SK-N-SH (cell line): ENCODE measurements at regions not wholly inside any gene's neighbourhood (a gene's known extent, or its start where the extent isn't known, plus 50 kb on each side); places are given as distances from the start of the nearest gene placed in this dataset.

Source experiments
- CTCF ChIA-PET: fragments of 300-600, 350-600 bp; formaldehyde crosslinking; extraction: SDS; loops from one replicate; lab custom pipeline; 2021; lab: Yijun Ruan, JAX
- POLR2A ChIA-PET: fragments of 350-600 bp; sonication (Branson Sonifier 250); formaldehyde crosslinking; extraction: SDS; loops from one replicate; lab custom pipeline; 2020; ENCODE audit warnings: antibody characterized with exemption, inconsistent platforms; lab: Yijun Ruan, JAX
- DNase-seq: peaks from one replicate; pipeline ENCODE4 v3.0.0; 2012
- H2AFZ ChIP-seq: fragments of 200-600 bp; sonication (generic); 2 replicates; pipeline ENCODE4 v1.8.1; 2016; ENCODE audit warnings: antibody characterized with exemption, mild to moderate bottlenecking, low read depth
- H3F3A ChIP-seq: fragments of 200-600 bp; sonication (generic); replicated peaks from 2 replicates; pipeline ENCODE3; 2016; ENCODE audit warnings: antibody characterized with exemption, mild to moderate bottlenecking; ENCODE audit not compliant: insufficient read depth
- H3K27ac ChIP-seq, 2 experiments: fragments of 200-500 bp in 1 of 2; fragments of 200-600 bp in 1 of 2; sonication (Bioruptor generic) in 1 of 2; sonication (generic), shearing (Covaris generic) in 1 of 2; 2 replicates each; pipeline versions ENCODE4 v1.5.1 to v1.6.1; 2014 to 2016; ENCODE audit warnings: low read depth in 2 of 2, inconsistent platforms in 1 of 2, low read length in 1 of 2, mild to moderate bottlenecking in 1 of 2, mixed read lengths in 1 of 2
- H3K27me3 ChIP-seq: fragments of 200-600 bp; sonication (generic), shearing (Covaris generic); 2 replicates; pipeline ENCODE4 v1.6.1; 2016; ENCODE audit warnings: mixed run types; ENCODE audit not compliant: insufficient read depth
- H3K36me3 ChIP-seq, 2 experiments: fragments of 200-500 bp in 1 of 2; fragments of 200-600 bp in 1 of 2; sonication (Bioruptor generic) in 1 of 2; sonication (generic) in 1 of 2; replicated peaks in 1 of 2; 2 replicates each; pipeline versions ENCODE3 to v1.5.1; 2014 to 2016; ENCODE audit warnings: low read length in 1 of 2, mild to moderate bottlenecking in 1 of 2; ENCODE audit not compliant: insufficient read depth in 2 of 2, control insufficient read depth in 1 of 2
- H3K4me1 ChIP-seq, 2 experiments: fragments of 200-500 bp in 1 of 2; fragments of 200-600 bp in 1 of 2; sonication (Bioruptor generic) in 1 of 2; sonication (generic), shearing (Covaris generic) in 1 of 2; 2 replicates each; pipeline versions ENCODE4 v1.5.1 to v1.6.1; 2014 to 2016; ENCODE audit warnings: low read depth in 1 of 2, low read length in 1 of 2, mixed run types in 1 of 2; ENCODE audit not compliant: insufficient read depth in 2 of 2, control insufficient read depth in 1 of 2
- H3K4me2 ChIP-seq: fragments of 200-600 bp; sonication (generic), shearing (Covaris generic); 2 replicates; pipeline ENCODE4 v1.6.1; 2017; ENCODE audit warnings: mixed run types
- H3K4me3 ChIP-seq, 2 experiments: fragments of 200-500 bp in 1 of 2; fragments of 200-600 bp in 1 of 2; sonication (Bioruptor generic) in 1 of 2; sonication (generic), shearing (Covaris generic) in 1 of 2; 2 replicates each; pipeline versions ENCODE4 v1.5.1 to v1.8.1; 2014 to 2016; ENCODE audit warnings: low read depth in 2 of 2, inconsistent platforms in 1 of 2, low read length in 1 of 2, mild to moderate bottlenecking in 1 of 2, mixed read lengths in 1 of 2, moderate library complexity in 1 of 2
- H3K79me2 ChIP-seq: fragments of 200-600 bp; sonication (generic); 2 replicates; pipeline ENCODE4 v1.8.1; 2017; ENCODE audit warnings: mild to moderate bottlenecking; ENCODE audit not compliant: insufficient read depth
- H3K9ac ChIP-seq: fragments of 200-600 bp; sonication (generic); 2 replicates; pipeline ENCODE4 v1.6.1; 2017; ENCODE audit warnings: mixed run types
- H3K9me2 ChIP-seq: fragments of 200-600 bp; sonication (generic); 2 replicates; pipeline ENCODE4 v1.6.1; 2017; ENCODE audit warnings: mixed run types
- H3K9me3 ChIP-seq: fragments of 200-600 bp; sonication (generic); 2 replicates; pipeline ENCODE4 v1.6.1; 2017; ENCODE audit warnings: mixed run types, mild to moderate bottlenecking, moderate library complexity
- H4K20me1 ChIP-seq: fragments of 200-600 bp; sonication (generic); 2 replicates; pipeline ENCODE4 v1.6.1; 2017; ENCODE audit warnings: mild to moderate bottlenecking, mixed run types; ENCODE audit not compliant: insufficient read depth
- CHD2 ChIP-seq: fragments of 150-350 bp; IDR thresholded peaks from 2 replicates; pipeline ENCODE4 v1.6.1; 2018; ENCODE audit warnings: low read length; ENCODE audit not compliant: partially characterized antibody
- ELF1 ChIP-seq: IDR thresholded peaks from 2 replicates; pipeline ENCODE4 v1.4.0; 2012
- EZH2phosphoT487 ChIP-seq: fragments of 200-600 bp; sonication (generic); IDR thresholded peaks from 2 replicates; pipeline ENCODE4 v1.6.1; 2017; ENCODE audit warnings: low read depth, mixed run types, mild to moderate bottlenecking, antibody characterized with exemption, moderate library complexity, borderline replicate concordance
- FOSL2 ChIP-seq: IDR thresholded peaks from 2 replicates; pipeline ENCODE4 v1.4.0; 2012; ENCODE audit warnings: low read depth, mild to moderate bottlenecking, moderate library complexity, borderline replicate concordance
- FOXJ3 ChIP-seq: sonication (generic); formaldehyde crosslinking; IDR thresholded peaks from 2 replicates; pipeline ENCODE4 v1.5.1; 2020; ENCODE audit warnings: mild to moderate bottlenecking, missing genetic modification reagents
- GATA2 ChIP-seq: sonication (generic); formaldehyde crosslinking; IDR thresholded peaks from 2 replicates; pipeline ENCODE4 v1.5.0; 2020; ENCODE audit warnings: mild to moderate bottlenecking, missing genetic modification reagents
- JUND ChIP-seq: IDR thresholded peaks from 2 replicates; pipeline ENCODE4 v1.4.0; 2012
- MEF2A ChIP-seq: IDR thresholded peaks from 2 replicates; pipeline ENCODE4 v1.4.0; 2012; ENCODE audit warnings: low read depth, borderline replicate concordance
- MXI1 ChIP-seq: IDR thresholded peaks from 2 replicates; pipeline ENCODE4 v1.6.1; 2012; ENCODE audit warnings: mild to moderate bottlenecking, low read depth, low read length, improper control_type of control experiment
- NFIC ChIP-seq: IDR thresholded peaks from 2 replicates; pipeline ENCODE4 v1.4.0; 2012; ENCODE audit warnings: borderline replicate concordance
- POLR2AphosphoS5 ChIP-seq: IDR thresholded peaks from 2 replicates; pipeline ENCODE4 v1.6.1; 2012; ENCODE audit warnings: low read depth, low read length
- RCOR1 ChIP-seq: fragments of 150-350 bp; IDR thresholded peaks from 2 replicates; pipeline ENCODE4 v1.6.1; 2017; ENCODE audit warnings: antibody characterized with exemption, low read length
- RFX5 ChIP-seq: IDR thresholded peaks from 2 replicates; pipeline ENCODE4 v1.6.1; 2012; ENCODE audit warnings: mild to moderate bottlenecking, improper control_type of control experiment, low read length
- RXRA ChIP-seq: IDR thresholded peaks from 2 replicates; pipeline ENCODE4 v1.4.0; 2012; ENCODE audit warnings: low read depth, mild to moderate bottlenecking, borderline replicate concordance
- SIN3A ChIP-seq: IDR thresholded peaks from 2 replicates; pipeline ENCODE4 v1.6.1; 2012; ENCODE audit warnings: low read depth, mild to moderate bottlenecking, low read length, moderate library complexity, borderline replicate concordance
- TCF12 ChIP-seq: IDR thresholded peaks from 2 replicates; pipeline ENCODE4 v1.4.0; 2012
- TEAD4 ChIP-seq: IDR thresholded peaks from 2 replicates; pipeline ENCODE4 v1.4.0; 2012; ENCODE audit warnings: mild to moderate bottlenecking, borderline replicate concordance; ENCODE audit not compliant: insufficient read depth
- YY1 ChIP-seq: IDR thresholded peaks from 2 replicates; pipeline ENCODE4 v1.4.0; 2012; ENCODE audit warnings: low read depth, mild to moderate bottlenecking
- ZBTB33 ChIP-seq: IDR thresholded peaks from 2 replicates; pipeline ENCODE4 v1.4.0; 2012; ENCODE audit warnings: low read depth, borderline replicate concordance
- WGBS: methylation state at CpG from one replicate; pipeline ENCODE4 v1.1.6; 2017; ENCODE audit warnings: low lambda C conversion rate; 5-methylcytosine and 5-hydroxymethylcytosine counted together
- TF ChIP-seq, protein P1 (sequence below): IDR thresholded peaks from 2 replicates; pipeline ENCODE4; 2012

DNA sequence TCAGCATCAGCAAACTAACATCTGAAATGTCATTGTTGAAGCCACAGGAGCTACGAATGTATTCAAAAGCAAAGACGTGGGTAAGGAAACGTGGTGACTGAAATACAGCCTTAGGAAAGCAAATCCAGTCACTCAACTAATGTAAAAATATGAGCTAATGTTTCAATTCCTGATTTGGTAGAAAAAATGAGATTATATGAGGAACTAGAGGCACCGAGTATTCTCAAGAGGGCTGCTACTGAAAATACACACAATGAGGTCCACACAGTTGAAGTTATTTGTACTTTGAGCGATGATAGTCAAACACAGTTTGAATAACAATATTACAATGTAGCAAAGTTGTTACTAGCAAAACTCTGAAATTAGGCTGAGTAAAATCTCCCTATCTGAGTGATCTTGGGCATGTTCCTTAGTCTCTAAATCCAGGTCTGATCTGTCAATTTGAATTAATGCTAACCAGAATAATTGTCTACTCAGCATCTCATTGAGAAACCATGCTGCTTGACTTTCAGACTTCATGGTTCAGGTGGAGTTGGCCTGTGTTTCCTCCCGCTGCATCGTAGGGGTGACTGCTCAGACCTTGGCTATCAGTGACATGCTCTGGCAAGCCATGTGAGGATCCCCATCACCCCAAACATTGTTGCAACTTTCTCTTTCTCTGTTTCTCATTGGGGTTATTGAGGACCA lies 467.1 kb upstream of the SOX5 start:
- H3K9ac ChIP-seq: no peak overlapping the region
- H3F3A ChIP-seq: no peaks in the 10 kb centered on the region
- H3K4me1 ChIP-seq: no peaks in the 10 kb centered on the region
- 55% methylated on average over 7 of the region's 7 CpGs for WGBS
- H3K27me3 ChIP-seq: no peaks in the 10 kb centered on the region
- no peaks in the 10 kb centered on the region for H3K79me2 ChIP-seq
- no peak overlapping the region for H3K4me3 ChIP-seq
- no peak overlapping the region for H2AFZ ChIP-seq
- H3K27ac ChIP-seq: no peak overlapping the region
- H3K36me3 ChIP-seq: no peaks in the 10 kb centered on the region
- H3K9me2 ChIP-seq: no peaks in the 10 kb centered on the region
- TF ChIP-seq GATA2: no peak
- no peak for DNase-seq
- POLR2A ChIA-PET: no interaction called here
- H4K20me1 ChIP-seq: no peaks in the 10 kb centered on the region
- CTCF ChIA-PET: interaction anchor here (0.8 kb wide), 1 partner anchor 307 kb away, joined by 3 read pairs; no protein-coding TSS in a partner anchor
- H3K4me2 ChIP-seq: no peak overlapping the region
- no peaks in the 10 kb centered on the region for H3K9me3 ChIP-seq

DNA sequence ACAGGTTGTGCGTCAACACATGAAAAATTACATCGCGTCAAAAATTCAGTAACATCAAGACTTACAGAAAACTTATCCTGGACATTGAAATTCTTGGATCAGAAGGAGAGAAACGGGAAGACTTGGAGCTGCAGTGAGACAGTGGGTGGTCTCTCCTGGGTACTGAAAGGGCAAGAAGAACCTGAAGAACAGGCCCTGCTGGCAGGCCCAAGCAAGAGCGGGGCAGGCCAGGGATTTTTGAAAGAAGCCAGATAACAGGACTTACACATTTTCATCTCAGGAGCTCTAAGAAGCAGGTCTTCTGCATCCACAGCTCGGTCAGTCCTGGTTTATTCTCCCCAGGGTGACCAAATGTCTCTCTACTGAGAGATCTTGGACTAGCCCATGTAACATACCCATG lies 466.5 kb upstream of the SOX5 start:
- TF ChIP-seq MEF2A: no peak
- no peak for TF ChIP-seq CHD2
- no peak for TF ChIP-seq ZBTB33
- no peak for TF ChIP-seq FOXJ3 (CRISPR knock-in tag)
- no peak for TF ChIP-seq RXRA
- no peak for TF ChIP-seq TCF12
- TF ChIP-seq GATA2: no peak
- TF ChIP-seq RCOR1: no peak
- TF ChIP-seq FOSL2: no peak
- TF ChIP-seq YY1: no peak
- TF ChIP-seq TEAD4: no peak
- no peak for TF ChIP-seq SIN3A
- no peak for TF ChIP-seq MXI1
- TF ChIP-seq NFIC: no peak
- TF ChIP-seq RFX5: no peak
- TF ChIP-seq, protein P1, sequence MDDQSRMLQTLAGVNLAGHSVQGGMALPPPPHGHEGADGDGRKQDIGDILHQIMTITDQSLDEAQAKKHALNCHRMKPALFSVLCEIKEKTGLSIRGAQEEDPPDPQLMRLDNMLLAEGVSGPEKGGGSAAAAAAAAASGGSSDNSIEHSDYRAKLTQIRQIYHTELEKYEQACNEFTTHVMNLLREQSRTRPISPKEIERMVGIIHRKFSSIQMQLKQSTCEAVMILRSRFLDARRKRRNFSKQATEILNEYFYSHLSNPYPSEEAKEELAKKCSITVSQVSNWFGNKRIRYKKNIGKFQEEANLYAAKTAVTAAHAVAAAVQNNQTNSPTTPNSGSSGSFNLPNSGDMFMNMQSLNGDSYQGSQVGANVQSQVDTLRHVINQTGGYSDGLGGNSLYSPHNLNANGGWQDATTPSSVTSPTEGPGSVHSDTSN: no peak
- no peak for TF ChIP-seq ELF1
- TF ChIP-seq JUND: no peak
- TF ChIP-seq EZH2phosphoT487: no peak
- TF ChIP-seq POLR2AphosphoS5: no peak
- ChIA-PET CTCF (interaction anchor here (0.8 kb wide), 1 partner anchor 306 kb away, joined by 3 read pairs; no protein-coding TSS in a partner anchor), POLR2A (no interaction called here)
- H3K27ac ChIP-seq: no peak overlapping the region
- H3K27me3 ChIP-seq: no peaks in the 10 kb centered on the region
- no peaks in the 10 kb centered on the region for H3K79me2 ChIP-seq
- H4K20me1 ChIP-seq: no peaks in the 10 kb centered on the region
- H3K4me1 ChIP-seq: no peaks in the 10 kb centered on the region
- DNase-seq: no peak
- H3K4me2 ChIP-seq: no peak overlapping the region
- H3K9me3 ChIP-seq: no peaks in the 10 kb centered on the region
- no peaks in the 10 kb centered on the region for H3K36me3 ChIP-seq
- H3K4me3 ChIP-seq: no peak overlapping the region
- no peak overlapping the region for H2AFZ ChIP-seq
- 69% methylated on average over 5 of the region's 6 CpGs for WGBS
- no peaks in the 10 kb centered on the region for H3F3A ChIP-seq
- no peaks in the 10 kb centered on the region for H3K9me2 ChIP-seq
- no peak overlapping the region for H3K9ac ChIP-seq
